Activated naive CD4-positive, alpha-beta T cell treated with anti-CD3 and anti-CD28 coated beads for 36 hours (primary cell): ENCODE measurements at regions not wholly inside any gene's neighbourhood (a gene's known extent, or its start where the extent isn't known, plus 50 kb on each side); places are given as distances from the start of the nearest gene placed in this dataset.

ENCODE experiments used
- CTCF ChIA-PET: fragments of 350-600 bp; sonication (Branson Sonifier 250); formaldehyde crosslinking; loops from one replicate; lab custom pipeline; 2021; ENCODE audit warnings: antibody characterized with exemption; lab: Charles Lee
- DNase-seq: peaks from one replicate; pipeline ENCODE4 v3.0.0-alpha.2; 2020
- H3K27ac Mint-ChIP-seq: one replicate; pipeline ENCODE4 v1.8.0; 2021; ENCODE audit warnings: mild to moderate bottlenecking, mixed read lengths
- H3K27me3 Mint-ChIP-seq: one replicate; pipeline ENCODE4 v1.8.0; 2021; ENCODE audit warnings: low read depth, mixed read lengths
- H3K36me3 Mint-ChIP-seq: one replicate; pipeline ENCODE4 v1.8.0; 2021; ENCODE audit warnings: low read depth, mixed read lengths
- H3K4me1 Mint-ChIP-seq: one replicate; pipeline ENCODE4 v1.8.0; 2021; ENCODE audit warnings: low read depth, mixed read lengths
- H3K4me3 Mint-ChIP-seq: one replicate; pipeline ENCODE4 v1.8.0; 2021; ENCODE audit warnings: mild to moderate bottlenecking, moderate library complexity, mixed read lengths
- H3K9me3 Mint-ChIP-seq: one replicate; pipeline ENCODE4 v1.8.0; 2021; ENCODE audit warnings: mixed read lengths
- intact Hi-C: fragments of 100-400 bp; cut with micrococcal nuclease; formaldehyde crosslinking; loops from one replicate; pipeline ENCODE4 v1.15.1; 2023

DNA sequence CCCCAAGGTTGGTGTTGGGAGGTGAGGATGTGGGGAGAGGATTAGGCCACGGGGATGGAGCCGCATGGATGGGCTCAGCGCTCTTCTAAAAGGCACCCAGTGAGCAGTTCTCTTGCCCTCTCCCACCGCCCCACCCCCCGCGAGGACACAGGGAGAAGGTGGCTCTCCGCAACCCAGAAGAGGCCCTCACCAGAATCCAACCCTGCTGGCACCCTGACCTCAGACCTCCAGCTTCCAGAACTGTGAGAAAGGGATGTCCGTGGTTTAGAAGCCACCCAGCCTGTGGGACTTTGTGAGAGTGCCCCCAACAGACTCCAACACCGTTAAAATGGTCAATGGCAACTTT is 242.8 kb upstream of the PPP2R2D start:
- H3K36me3 Mint-ChIP-seq: no peaks in the 10 kb centered on the region
- CTCF ChIA-PET: no interaction called here
- no peaks in the 10 kb centered on the region for H3K4me1 Mint-ChIP-seq
- H3K4me3 Mint-ChIP-seq: no peak overlapping the region
- no peaks in the 10 kb centered on the region for H3K9me3 Mint-ChIP-seq
- intact Hi-C loops: no loop called here
- no peak for DNase-seq
- H3K27me3 Mint-ChIP-seq: peaks cover 13% of the 10 kb centered on the region
- no peak overlapping the region for H3K27ac Mint-ChIP-seq

DNA sequence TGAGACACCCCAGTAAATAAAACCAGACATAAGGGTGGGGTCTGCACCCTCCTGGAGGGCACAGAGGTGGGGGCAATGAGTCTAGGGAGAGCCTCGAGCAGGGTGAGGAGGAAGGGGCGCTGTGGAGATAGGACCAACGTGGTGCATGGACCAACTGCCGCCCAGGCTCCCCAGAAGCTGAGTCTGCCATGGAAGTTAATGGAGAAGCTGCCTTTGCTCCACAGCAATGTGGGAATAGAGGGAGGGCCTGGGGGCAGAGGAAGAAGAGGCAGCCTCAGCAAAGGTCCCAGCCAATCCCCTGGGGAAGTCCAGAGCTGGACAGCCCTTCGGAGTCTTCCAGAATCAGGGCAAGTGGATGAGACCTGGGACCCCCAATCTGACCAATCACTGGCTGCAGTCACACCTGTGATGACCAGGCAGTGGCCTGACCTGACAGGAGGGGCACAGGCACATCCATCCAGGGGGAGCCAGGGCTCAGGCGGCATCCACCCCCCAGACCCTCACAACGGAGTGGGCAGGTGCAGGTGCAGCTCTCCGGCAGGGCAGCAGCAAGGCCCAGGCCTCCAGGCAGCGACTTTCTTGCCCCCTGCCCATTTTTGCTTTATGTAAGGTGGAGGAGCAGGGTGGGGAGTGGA is 242.2 kb upstream of the PPP2R2D start:
- intact Hi-C loops: no loop called here
- H3K27ac Mint-ChIP-seq: no peak overlapping the region
- no peak overlapping the region for H3K4me3 Mint-ChIP-seq
- no peaks in the 10 kb centered on the region for H3K9me3 Mint-ChIP-seq
- no peak for DNase-seq
- H3K36me3 Mint-ChIP-seq: no peaks in the 10 kb centered on the region
- peaks cover 11% of the 10 kb centered on the region for H3K27me3 Mint-ChIP-seq
- CTCF ChIA-PET: no interaction called here
- no peaks in the 10 kb centered on the region for H3K4me1 Mint-ChIP-seq

DNA sequence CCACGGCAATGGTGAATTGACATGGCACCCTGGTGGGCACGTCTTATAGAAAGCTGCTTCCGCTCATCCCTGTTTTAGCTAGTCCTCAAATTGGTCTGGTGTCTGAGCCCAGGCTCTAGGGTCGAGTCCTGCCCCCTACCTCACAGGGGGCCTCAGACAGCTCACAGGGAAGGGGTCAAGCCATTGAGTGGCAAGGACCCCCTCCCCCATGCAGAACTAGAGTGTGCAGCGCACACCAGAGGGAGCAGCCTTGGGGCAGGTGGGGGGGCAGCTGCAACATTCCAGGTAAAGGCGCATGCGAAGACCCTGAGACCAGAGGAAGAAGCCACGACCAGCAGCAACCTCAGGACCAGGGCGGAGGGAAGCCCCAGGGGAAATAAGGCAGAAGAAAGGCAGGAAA is 240.4 kb upstream of the PPP2R2D start:
- H3K9me3 Mint-ChIP-seq: no peaks in the 10 kb centered on the region
- no peak overlapping the region for H3K4me3 Mint-ChIP-seq
- H3K36me3 Mint-ChIP-seq: no peaks in the 10 kb centered on the region
- intact Hi-C loops: no loop called here
- no peak overlapping the region for H3K27ac Mint-ChIP-seq
- H3K27me3 Mint-ChIP-seq: peaks cover 8% of the 10 kb centered on the region
- CTCF ChIA-PET: no interaction called here
- DNase-seq: no peak
- no peaks in the 10 kb centered on the region for H3K4me1 Mint-ChIP-seq

DNA sequence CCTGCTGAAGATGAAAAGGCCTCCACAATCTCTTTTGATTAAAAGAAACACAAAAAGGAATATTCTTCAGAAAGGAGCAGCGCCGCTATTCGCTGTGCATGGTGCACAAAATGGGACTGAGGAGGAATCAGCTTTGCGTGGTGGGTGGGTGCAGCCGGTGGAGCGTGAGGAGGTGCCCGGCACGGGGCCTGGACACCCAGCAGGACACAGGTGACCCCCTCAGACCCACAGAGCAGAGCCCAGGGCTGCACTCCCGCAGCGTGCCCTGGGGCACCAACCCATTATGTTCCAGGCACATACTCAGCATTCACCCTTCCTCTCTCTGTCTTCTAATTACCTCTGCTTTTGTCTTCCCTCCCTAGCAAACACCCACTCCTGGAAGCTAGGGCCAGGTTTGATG is 238.0 kb upstream of the PPP2R2D start:
- CTCF ChIA-PET: no interaction called here
- Mint-ChIP-seq H3K36me3 (no peaks in the 10 kb centered on the region), H3K27me3 (peaks cover 8% of the 10 kb centered on the region), H3K9me3 (no peaks in the 10 kb centered on the region), H3K4me3 (no peak overlapping the region), H3K27ac (no peak overlapping the region), H3K4me1 (no peaks in the 10 kb centered on the region)
- intact Hi-C loops: no loop called here
- no peak for DNase-seq

DNA sequence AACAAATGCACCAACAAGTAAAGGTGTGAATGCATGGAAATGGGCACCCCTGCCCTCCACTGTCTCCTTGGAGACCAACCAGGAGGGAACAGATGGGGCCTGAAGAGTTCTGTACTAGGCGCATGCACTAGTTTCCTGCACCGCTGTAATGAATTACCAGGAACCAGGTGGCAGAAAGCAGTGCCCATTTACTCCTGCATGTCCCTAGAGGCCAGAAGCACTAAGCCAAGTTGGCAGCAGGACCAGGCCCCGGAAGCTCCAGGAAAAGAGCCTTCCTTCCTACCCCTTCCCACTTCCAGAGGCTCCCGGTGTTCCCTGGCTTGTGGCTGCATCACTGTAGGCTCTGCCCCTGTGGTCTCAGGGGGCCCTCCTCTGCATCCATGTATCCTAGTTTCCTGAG is 237.5 kb upstream of the PPP2R2D start:
- Mint-ChIP-seq H3K27me3 (peaks cover 6% of the 10 kb centered on the region), H3K36me3 (no peaks in the 10 kb centered on the region), H3K27ac (no peak overlapping the region), H3K4me3 (no peak overlapping the region), H3K9me3 (no peaks in the 10 kb centered on the region), H3K4me1 (no peaks in the 10 kb centered on the region)
- CTCF ChIA-PET: no interaction called here
- no peak for DNase-seq
- intact Hi-C loops: no loop called here

DNA sequence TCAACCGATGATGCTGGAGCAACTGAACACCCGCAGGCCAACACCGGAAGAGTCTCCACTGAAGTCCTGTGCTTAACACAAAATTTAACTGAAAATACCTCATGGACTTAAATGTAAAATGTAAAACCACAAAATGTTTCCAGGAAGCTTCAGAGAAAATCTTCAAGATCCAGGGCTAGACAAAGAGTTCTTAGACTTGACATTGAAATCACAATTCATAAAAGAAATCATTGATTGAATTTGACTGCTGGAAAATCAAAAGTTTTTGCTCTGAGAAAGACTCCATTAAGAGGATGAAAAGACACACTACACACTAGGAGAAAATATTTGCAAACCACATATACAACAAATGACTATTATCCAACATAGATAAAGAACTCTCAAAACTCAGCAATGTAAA is 234.7 kb upstream of the PPP2R2D start:
- no peaks in the 10 kb centered on the region for H3K4me1 Mint-ChIP-seq
- H3K4me3 Mint-ChIP-seq: no peak overlapping the region
- H3K27me3 Mint-ChIP-seq: peaks cover 6% of the 10 kb centered on the region
- no peaks in the 10 kb centered on the region for H3K36me3 Mint-ChIP-seq
- DNase-seq: no peak
- H3K9me3 Mint-ChIP-seq: peaks cover 3% of the 10 kb centered on the region
- intact Hi-C loops: no loop called here
- no peak overlapping the region for H3K27ac Mint-ChIP-seq
- CTCF ChIA-PET: no interaction called here

DNA sequence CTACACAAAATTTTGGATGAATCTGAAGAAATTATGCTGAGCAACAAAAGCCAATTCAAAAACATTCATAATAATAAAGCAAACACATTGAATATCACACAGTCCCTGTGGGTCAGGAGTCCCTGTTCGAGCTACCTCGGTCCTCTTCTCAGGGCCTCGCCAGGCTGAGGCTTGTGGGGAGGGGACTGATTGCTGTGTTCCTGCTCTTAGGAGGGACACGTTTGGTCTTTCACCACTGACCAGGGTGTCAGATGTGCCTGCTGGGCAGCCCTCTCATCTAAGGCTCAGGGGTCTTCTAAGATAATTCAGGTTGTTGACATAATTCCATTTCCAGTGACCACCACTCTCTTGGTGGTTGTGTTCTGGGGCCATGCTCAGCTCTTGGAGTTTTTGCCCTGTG is 233.8 kb upstream of the PPP2R2D start:
- DNase-seq: no peak
- H3K4me3 Mint-ChIP-seq: no peak overlapping the region
- no peaks in the 10 kb centered on the region for H3K4me1 Mint-ChIP-seq
- peaks cover 6% of the 10 kb centered on the region for H3K9me3 Mint-ChIP-seq
- no peaks in the 10 kb centered on the region for H3K36me3 Mint-ChIP-seq
- H3K27me3 Mint-ChIP-seq: peaks cover 6% of the 10 kb centered on the region
- CTCF ChIA-PET: no interaction called here
- no peak overlapping the region for H3K27ac Mint-ChIP-seq
- intact Hi-C loops: no loop called here

DNA sequence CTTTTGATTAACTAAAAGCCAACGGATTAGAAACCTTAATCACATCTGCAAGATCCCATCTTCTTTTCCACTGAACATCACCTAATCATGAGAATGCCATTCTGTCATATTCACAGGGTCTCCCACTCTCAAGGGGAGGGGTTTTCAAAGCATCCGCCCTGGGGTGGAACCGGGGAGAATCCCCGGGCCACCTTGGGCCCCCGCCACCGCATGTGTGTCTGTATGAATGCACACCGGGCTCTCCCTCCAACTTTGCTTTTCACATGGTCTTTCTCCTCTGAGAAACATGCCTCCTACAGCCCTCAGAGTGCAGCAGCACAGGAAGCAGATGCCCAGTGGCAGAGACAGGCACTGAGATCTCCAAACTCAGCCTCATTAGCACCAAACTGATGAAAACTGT is 233.2 kb upstream of the PPP2R2D start:
- Mint-ChIP-seq H3K9me3 (peaks cover 10% of the 10 kb centered on the region), H3K4me1 (no peaks in the 10 kb centered on the region), H3K4me3 (no peak overlapping the region), H3K27me3 (peaks cover 6% of the 10 kb centered on the region), H3K27ac (no peak overlapping the region), H3K36me3 (no peaks in the 10 kb centered on the region)
- DNase-seq: no peak
- intact Hi-C loops: no loop called here
- CTCF ChIA-PET: no interaction called here

DNA sequence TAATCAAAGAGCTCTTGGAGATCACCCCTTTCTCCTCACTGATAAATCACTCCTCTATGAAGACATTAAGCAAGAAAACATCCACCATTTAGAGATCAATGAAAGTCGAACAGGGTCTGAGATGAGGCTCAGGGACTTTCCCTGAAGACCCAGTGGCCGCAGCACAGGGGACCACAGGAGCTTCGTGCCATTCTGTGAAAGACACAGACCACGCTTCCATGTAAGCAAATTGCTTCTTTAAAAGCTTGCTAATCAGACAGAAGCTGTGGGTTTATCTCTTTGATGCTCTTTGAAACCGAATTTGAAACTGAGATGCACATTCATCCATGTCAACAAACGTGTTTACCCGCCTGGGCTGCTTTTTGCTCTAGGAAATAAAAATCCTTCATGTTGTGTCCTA is 231.9 kb upstream of the PPP2R2D start:
- no peaks in the 10 kb centered on the region for H3K36me3 Mint-ChIP-seq
- H3K27me3 Mint-ChIP-seq: peaks cover 2% of the 10 kb centered on the region
- no peaks in the 10 kb centered on the region for H3K4me1 Mint-ChIP-seq
- peaks cover 10% of the 10 kb centered on the region for H3K9me3 Mint-ChIP-seq
- intact Hi-C loops: no loop called here
- CTCF ChIA-PET: interaction anchor here (0.7 kb wide), 1 partner anchor 1367 kb away, joined by 3 read pairs; no protein-coding TSS in a partner anchor
- DNase-seq: no peak
- H3K4me3 Mint-ChIP-seq: no peak overlapping the region
- no peak overlapping the region for H3K27ac Mint-ChIP-seq

DNA sequence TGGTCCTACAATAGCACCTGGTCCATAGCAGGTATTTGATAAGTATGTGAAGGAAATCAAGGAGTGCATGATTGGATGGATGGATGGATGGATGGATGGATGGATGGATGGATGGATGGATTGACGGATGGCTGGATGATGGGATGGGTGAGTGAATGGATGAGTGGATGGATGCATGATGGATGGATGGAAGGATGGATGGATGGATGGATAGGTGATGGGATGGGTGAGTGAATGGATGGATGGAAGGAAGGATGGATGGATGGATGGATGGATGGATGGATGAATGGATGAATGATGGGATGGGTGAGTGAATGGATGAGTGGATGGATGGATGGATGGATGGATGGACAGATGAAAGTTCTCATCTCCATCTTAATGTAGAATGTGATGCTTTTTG is 231.0 kb upstream of the PPP2R2D start:
- Mint-ChIP-seq H3K36me3 (no peaks in the 10 kb centered on the region), H3K4me3 (no peak overlapping the region), H3K9me3 (peaks cover 10% of the 10 kb centered on the region), H3K4me1 (no peaks in the 10 kb centered on the region), H3K27ac (no peak overlapping the region), H3K27me3 (peaks cover 2% of the 10 kb centered on the region)
- CTCF ChIA-PET: no interaction called here
- no peak for DNase-seq
- intact Hi-C loops: no loop called here

DNA sequence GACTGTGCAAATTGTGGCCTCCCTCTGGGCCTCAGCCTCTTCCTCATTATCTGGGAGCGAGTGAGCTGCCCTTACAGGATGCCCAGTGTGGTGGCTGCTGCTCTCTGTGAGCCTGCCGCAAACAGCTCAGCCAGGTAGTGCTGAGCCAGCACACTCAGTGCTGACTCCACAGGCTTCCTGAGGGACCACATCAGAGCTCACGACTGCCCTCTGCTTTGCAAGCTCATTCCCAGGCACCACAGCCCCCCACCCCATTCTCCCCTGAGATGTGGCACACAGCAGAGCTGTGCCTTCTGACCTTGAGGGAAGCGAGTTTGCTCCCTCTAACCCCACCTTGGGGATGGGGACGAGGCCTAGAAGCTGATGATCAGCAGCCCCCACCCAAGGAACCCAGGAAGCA is 230.5 kb upstream of the PPP2R2D start:
- peaks cover 10% of the 10 kb centered on the region for H3K9me3 Mint-ChIP-seq
- H3K4me3 Mint-ChIP-seq: no peak overlapping the region
- DNase-seq: no peak
- H3K27ac Mint-ChIP-seq: no peak overlapping the region
- no peaks in the 10 kb centered on the region for H3K36me3 Mint-ChIP-seq
- intact Hi-C loops: no loop called here
- peaks cover 2% of the 10 kb centered on the region for H3K27me3 Mint-ChIP-seq
- CTCF ChIA-PET: no interaction called here
- no peaks in the 10 kb centered on the region for H3K4me1 Mint-ChIP-seq

DNA sequence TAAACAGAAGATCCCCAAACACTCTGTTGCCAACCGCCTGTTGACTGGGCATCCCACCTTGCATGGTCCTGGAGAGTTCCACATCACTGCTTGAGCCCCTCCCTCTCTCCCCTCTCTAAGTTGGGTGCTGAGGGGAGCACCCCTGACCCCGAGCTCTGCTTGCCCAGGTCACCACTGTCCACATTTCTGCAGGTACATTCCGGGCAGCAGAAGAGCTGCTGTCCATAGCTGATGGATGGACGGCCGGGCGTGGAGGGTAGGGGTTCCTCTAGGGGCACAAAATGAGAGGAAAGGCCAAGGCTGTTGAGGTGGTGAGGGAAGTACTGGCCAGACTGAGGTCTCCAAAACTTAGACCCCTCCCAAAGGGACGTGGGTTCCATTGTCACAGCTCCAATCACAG is 227.4 kb upstream of the PPP2R2D start:
- CTCF ChIA-PET: no interaction called here
- Mint-ChIP-seq H3K4me1 (no peaks in the 10 kb centered on the region), H3K36me3 (no peaks in the 10 kb centered on the region), H3K27me3 (peaks cover 5% of the 10 kb centered on the region), H3K4me3 (no peak overlapping the region), H3K27ac (no peak overlapping the region), H3K9me3 (peaks cover 12% of the 10 kb centered on the region)
- intact Hi-C loops: no loop called here
- no peak for DNase-seq

DNA sequence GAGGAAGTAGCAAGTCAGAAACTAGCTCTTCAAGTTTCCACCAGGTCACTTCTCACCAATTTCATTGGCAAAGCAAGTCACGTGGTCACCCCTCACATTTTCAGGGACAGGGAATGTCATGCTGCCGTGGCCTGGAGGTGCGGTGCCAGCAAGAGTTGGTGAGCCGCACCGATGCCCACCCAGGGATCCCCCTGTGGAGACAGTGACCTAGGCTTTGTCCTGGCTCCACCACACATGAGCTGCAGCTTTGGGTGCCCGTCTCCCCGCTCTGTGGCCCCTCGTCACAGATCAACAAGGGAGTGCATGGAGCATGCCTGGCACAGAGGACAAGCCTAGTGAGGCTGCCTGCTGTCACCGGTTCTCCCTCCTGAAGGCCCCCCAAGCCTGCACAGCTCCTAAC is 226.7 kb upstream of the PPP2R2D start:
- Mint-ChIP-seq H3K36me3 (no peaks in the 10 kb centered on the region), H3K27me3 (peaks cover 5% of the 10 kb centered on the region), H3K4me3 (no peak overlapping the region), H3K4me1 (no peaks in the 10 kb centered on the region), H3K9me3 (peaks cover 12% of the 10 kb centered on the region), H3K27ac (no peak overlapping the region)
- CTCF ChIA-PET: no interaction called here
- intact Hi-C loops: no loop called here
- DNase-seq: no peak

DNA sequence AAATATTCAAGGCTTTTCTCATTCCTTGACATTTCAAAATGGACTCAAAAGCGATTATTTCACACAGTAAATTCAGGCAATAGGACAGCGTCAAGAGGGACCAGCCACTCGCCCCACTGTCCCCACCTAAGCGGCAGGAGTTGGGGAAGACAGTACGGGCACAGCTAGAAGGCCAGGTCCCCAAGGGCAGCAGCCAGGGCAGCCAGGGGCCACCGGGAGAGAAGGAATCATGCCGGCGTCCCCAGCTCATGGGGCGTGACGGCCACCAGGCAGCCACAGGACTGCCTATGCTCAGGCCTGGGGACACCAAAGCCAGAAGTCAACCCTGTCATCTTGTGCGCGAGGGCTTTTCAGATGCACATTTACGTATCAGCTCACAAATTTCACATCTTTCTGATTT is 225.7 kb upstream of the PPP2R2D start:
- no peak overlapping the region for H3K4me3 Mint-ChIP-seq
- intact Hi-C loops: no loop called here
- CTCF ChIA-PET: no interaction called here
- H3K36me3 Mint-ChIP-seq: no peaks in the 10 kb centered on the region
- no peaks in the 10 kb centered on the region for H3K4me1 Mint-ChIP-seq
- peaks cover 5% of the 10 kb centered on the region for H3K27me3 Mint-ChIP-seq
- H3K9me3 Mint-ChIP-seq: peaks cover 12% of the 10 kb centered on the region
- no peak for DNase-seq
- H3K27ac Mint-ChIP-seq: no peak overlapping the region
